ENCODE measurements at regions not wholly inside any gene's neighbourhood (a gene's known extent, or its start where the extent isn't known, plus 50 kb on each side); places are given as distances from the start of the nearest gene placed in this dataset.
"Not testable (repeated sequence)": the region's sequence is repeated elsewhere in the genome, so short reads cannot be mapped to it uniquely, and the experiment has no call there.

DNA sequence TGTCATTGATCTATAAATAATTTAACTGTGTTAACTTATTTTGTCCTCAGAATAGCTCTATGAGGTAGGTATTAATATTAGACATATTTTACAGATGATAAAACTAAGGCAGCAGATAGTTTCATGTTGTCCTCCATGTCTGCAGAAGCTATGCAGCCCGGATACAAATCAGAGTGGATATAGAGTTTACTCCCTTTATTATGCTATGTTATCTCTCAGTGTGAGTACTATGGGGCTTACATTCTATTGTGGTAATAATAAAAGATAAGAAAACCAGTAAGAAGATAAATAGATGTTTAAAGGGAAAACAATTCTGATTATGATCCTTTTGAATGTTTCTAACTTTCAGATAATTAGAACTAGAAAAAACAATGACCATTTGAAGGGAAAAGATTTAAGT lies 979.8 kb upstream of the CITED2 start:
- DNase-seq, result no peak

DNA sequence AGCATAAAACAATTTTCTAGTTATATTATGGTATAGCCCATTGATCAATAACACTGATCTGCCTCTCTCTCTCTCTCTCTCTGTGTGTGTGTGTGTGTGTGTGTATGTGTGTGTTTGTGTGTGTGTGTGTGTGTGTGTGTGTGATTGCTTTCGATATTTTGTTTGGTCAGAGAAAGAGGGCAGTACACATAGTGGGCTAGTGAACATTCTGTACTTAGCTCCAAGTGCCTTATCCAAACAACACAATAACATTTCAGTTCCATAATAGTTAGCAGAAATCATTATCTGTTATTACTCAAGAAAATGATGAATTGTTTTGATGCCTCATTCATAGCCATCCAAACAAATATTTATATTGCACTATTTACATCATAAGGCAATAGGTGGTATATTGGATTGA lies 979.1 kb upstream of the CITED2 start:
- no peak for DNase-seq

DNA sequence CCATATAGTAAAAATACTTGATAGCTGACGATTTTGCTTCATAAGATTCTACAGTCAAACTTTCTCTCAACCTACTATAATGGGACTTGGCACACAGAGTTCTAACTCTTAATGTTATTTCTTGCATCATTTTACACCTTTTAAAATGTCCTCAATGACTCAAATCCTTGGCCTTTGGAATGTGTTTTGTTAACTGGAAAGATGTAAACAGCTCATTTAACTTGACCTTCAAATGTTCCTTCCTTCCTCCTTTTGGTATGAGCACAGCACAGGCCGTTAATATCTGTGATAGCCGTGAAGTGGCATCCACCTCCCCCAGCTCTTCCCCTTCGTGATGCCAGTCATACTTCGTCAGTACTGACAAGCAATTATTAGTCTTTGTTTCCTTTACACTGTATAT lies 972.0 kb upstream of the CITED2 start:
- no peak for DNase-seq

DNA sequence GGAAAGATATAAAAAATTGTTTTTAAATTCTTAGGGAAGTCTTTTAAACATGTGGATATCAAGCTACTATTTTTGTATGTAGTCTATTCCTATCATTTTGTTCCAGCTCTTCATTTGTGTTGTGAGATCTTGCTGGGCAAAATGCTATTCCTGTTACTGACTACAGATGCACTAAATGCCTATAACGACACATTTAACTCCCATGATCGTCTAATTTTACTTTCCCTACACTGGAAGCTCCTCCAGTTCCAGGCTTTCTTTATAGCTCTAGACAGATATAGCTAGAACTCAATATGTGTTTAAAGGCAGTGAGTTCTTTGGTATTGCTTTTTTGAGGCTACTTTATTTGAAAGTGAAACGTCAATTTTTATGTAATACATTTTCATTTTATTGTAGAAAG lies 971.5 kb upstream of the CITED2 start:
- DNase-seq, result no peak

DNA sequence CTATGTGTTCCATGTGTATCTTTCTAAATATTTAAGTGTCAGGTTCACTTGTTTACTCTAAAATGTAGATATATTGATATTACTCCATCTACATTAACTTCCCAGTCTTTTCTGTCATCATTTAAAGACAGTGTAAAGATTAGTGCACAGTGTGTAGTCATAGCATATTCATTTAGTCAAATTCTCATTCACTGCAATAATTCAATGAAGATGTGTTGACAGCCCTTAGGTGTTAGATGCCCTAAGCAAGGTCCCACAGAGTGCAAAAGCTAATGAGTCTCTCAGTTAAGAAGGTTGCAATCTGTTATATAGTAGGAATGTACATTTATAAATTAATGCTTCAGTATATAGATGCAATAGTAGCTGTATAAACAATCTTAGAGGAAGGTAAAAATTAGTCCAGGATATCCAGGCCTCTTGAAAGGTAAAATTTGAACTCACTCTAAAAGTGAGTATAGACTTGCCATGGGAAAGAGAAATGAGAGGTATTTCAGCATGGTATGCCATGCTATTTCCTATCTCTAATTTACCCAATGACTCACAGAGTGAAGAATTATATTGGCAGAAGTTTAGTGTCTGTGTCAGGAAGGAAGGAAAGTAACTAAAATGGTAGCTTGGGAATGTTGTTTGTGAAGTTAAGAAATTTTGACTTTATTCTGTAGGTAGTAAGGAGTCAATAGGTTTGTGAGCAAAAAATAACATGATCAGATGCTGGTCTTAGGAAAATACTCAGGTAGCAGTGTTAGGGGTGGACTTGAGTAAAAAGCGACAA lies 969.9 kb upstream of the CITED2 start:
- DNase-seq, result no peak

DNA sequence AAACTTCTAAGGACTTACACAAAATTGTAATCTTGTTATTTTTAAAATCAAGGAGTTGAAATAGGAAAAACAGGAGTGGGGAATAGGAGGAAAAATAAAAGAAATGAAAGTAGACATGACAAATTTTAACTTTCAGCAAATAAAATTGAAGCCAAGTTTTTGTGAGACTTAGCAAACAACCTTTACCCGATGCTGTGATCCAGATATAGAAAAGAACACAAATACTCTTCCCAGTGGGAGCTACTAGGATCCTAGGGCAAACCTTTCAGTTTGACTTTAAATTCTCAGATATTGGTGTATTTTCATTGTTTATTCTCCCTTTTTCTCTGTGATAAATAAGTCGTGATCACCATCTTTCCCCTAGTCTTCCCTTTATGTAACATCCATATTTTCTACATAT lies 968.7 kb upstream of the CITED2 start:
- no peak for DNase-seq

DNA sequence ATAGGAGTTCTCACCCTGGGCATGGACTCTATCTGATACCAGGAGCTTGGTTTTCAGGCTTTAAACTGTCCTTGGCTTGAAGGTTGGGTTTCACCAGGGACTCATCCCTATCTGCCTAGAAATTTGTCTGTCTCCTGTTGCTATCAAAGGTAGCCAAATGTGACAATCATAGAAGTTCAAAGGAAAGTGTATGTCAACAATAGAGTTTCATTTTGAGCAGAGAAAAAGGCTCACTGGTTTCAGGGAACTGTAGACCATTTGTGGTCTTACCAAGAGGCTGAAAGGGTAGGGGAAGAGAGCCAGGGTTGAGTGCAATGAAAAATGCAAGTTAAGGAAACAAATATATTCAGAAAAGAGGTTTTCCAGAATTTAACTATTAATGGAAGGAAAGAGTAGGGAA lies 966.8 kb upstream of the CITED2 start:
- DNase-seq, result no peak

DNA sequence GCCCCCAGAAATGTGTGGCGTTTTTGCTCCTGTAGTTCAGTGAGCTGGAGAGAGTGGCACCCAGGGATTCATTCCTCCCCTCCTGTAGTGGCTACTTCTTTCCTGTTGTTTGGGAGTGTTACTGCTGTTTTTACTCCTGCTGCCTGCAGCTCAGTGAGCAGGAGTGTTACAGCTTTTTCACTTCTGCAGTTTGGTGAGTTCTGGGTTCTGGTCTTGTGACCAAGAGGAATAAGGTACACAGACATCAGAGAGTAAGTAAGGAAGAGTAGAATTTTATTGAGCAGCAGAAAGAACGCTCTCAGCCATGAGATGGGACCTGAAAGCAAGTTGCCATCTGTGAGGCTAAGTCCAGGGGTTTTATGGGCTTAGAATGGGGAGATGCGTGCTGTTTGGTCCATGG lies 966.3 kb upstream of the CITED2 start:
- no peak for DNase-seq

DNA sequence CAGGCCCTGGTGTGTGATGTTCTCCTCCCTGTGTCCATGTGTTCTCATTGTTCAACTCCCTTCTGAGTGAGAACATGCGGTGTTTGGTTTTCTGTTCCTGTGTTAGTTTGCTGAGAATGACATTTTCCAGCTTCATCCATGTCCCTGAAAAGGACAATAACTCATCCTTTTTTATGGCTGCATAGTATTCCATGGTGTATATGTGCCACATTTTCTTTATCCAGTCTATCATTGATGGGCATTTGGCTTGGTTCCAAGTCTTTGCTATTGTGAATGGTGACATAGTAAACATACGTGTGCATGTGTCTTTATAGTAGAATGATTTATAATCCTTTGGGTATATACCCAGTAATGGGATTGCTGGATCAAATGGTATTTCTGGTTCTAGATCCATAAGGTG lies 964.6 kb upstream of the CITED2 start:
- not testable (repeated sequence) for DNase-seq

DNA sequence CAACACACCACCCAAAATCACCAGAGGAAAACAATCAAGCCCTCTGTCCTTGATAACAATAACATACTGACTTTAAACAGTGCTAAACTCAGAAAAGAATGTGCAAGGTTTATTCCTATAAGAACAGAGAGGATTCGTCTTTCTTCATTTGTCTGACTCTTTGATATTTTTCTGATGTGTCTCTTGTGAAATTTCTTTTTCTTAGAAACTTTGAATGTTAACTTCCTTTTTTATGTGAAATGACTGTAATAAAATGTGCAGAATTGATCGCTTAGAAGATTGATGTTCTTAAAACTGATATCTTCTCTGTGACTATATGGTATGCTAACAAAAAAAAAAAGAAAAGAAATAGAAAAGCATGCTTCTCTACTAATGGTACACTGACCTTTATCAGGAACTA lies 947.4 kb upstream of the CITED2 start:
- no peak for DNase-seq

DNA sequence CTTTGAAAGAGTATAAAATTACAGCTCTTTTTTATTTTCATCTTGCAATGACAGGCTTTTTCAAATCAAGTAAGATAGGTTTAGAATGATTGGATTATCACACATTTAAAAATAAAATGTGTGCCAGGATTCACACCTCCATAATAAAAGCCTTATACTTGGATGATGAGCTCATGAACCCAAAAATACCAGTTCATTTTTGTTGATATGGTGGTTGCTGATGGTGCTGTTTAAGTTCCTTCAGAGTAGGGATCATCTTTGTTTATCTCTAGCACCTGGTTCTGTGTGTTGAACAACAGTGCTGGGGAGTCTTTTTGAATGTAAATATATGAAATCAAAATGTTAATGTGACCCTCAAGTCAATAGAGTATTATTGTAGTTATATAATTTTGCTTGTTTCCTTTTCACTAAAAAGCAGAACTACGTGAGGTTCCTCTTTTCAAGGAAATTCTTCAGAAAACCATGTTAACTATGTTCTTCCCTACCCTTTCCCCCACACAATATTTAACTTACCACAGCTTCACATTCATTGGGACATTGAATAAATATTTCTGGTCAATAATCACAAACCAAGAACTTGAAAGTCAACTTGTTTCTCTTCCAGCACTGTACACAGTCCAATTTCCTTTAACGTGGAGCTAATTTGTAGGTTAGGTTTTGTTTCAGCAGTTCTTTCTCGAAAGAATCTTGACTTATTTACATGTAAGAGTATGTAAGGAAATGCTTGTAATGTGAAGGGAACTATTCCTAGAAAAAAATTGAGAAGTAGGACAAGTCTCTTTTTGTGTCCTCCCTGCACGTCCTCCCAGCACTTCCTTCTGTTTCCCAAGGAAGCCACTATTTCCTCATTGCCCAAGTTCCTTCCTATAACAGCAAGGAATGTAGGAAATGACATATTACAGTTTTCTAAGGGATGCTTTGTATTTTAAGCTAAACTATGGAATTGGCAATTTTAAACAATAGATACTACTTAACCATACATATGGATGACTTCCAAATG lies 945.9 kb upstream of the CITED2 start:
- DNase-seq, result no peak

DNA sequence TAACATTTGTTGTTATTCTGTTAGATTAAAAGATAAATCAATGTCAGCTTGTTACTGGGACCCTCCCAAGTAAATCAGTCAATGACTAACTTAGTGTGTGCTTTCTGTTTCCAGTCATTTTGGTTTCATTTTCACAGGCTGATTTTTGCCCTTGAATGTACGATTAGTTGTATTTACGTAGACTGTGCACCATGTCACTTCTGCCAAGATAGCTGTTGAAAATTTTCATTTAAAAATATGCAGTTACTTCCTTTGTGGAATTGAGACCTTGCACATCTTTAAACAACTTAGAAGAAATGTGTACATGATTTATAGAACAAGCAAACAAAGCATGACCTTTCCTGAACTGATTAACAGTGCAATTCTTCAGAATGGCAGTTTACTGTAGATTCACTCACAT lies 944.8 kb upstream of the CITED2 start:
- DNase-seq, result no peak

DNA sequence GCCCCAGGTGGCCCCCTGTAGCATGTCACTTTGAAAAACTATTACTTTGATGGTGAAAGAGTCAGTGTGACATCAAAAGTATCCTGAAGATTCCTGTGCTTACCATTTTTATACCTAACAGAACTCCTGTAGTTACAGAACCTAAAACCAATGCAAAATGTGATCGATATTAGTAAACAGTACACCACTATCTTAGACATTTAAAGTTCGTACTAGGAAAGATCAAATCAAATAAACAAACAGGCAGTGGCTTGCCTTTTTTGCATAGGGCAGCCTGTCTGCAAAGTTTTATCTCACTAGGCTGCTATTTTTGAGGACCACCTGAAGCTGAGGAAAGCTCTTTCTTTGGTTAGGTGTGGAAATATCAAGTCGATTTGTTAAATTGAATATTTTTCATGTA lies 944.0 kb upstream of the CITED2 start:
- DNase-seq, result no peak

DNA sequence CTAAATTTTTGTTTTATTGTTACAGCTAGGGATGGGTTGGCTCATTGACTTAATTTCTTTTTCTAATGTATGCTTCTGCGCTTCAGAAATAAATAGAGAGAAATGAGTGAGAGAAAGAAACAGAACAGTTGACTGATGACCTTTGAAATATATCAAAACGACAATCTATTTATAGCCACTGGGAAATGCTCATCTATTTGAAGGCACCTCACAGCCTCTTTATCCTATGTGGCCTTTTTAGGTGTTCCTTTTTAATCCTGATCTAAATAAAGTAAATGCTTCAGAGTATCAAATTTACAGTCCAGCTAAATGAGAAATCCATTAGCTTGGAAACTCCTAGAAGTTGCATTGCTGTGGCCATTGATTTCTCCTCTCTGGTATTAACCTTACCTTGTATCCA lies 943.5 kb upstream of the CITED2 start:
- DNase-seq, result no peak

DNA sequence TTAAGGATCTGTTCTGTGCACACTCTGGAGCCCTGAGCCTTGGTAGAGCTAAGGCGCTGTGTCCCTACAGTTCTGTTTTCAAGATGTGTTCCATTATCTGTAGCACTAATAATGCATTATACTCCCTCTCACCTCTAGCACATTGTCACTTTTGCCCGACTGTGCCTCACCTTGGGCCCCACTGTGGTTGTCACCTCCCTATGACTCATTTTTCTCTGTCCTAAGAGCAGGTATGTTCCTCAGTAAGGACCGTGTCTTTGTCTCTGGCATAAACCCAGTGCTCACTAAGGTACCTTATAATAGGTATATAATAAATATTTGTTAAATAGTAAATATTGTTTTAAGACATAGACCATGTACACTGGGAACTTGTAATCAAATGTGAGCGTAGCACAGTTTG lies 942.5 kb upstream of the CITED2 start:
- no peak for DNase-seq

DNA sequence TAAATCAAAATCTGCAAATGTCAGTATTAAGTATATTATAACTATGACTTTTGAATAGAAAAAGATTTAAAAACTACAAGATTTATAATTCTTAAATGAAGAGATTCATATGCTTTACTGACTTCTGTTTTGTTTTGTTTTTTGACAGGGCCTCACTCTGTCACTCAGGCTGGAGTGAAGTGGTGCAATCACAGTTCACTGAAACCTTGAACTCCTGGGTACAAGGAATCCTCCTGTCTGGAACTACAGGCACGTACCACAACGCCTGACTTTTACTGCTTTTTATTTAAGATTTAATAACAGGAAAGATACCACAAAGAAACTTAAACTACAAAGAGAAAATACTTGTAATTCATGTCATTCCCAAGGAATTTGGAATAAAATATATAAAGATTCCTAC lies 940.2 kb upstream of the CITED2 start:
- DNase-seq, result no peak

DNA sequence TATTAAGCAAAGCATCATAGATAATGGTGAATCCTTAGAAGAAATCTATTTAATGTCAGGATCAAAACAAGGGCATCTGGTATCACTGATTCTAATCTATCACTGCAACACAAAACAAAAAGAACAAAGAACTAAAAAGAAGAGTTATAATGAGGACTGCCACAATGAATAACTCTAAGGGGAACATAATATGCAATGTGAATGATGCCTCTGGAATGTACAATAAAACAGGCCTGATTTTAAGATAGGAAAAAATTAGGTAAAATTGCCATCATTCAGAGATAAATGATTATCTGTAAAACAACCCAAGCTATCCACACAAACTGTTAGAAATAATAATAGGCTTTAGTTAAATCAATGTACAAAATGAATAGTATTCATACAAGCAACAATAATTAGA lies 936.7 kb upstream of the CITED2 start:
- no peak for DNase-seq

DNA sequence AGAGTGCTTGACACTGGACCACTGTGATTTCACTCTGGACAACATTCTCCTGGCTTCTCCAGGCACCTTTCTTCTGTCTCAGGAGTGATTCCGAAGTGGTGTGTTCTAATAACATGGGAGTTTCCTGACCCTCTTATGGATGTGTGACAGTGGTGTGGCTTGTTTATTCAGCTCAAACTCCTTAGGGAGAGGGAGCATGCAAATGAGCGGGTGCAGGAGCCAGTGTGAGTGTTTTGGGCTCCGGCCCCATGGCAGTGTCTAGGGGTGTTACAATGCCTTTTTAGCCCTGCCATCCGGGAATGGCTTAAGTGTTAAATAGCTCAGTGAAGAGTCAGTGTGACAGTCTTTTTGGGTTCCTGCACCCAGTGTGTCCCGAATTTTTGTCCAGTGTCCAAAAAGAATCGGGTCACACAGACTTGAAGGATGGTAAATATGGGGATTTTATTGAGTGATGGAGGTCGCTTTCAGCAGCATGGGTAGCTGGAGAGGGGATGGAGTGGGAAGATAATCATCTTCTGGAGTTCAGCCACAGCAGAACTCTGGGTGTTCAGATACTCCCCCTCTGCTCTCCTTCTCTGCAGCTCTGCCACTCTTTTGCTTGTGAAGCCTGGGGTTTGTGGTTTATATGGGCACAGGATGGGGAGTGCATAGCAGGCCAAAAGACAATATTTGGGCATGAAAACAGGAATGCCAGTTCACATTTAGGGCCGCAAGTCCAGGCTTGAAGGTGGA lies 928.9 kb upstream of the CITED2 start:
- DNase-seq, result no peak

DNA sequence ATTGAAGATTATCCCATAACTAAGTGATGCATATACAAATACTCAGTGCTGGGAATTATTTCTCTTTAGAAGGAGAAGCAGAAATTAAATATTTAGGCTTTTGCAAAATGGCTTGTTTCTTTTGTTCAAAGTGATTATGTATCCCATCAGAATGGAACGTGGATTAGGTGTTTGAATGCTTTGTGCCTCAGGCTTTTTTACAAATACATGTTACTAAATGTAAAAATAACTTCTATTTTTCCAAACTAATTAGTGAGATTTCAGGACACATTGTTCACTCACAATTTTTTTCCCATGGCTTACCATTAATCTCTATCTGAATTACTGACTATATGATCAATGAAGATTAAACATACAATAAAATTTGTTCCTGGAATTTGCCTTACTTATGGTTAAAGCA lies 925.9 kb upstream of the CITED2 start:
- no peak for DNase-seq

DNA sequence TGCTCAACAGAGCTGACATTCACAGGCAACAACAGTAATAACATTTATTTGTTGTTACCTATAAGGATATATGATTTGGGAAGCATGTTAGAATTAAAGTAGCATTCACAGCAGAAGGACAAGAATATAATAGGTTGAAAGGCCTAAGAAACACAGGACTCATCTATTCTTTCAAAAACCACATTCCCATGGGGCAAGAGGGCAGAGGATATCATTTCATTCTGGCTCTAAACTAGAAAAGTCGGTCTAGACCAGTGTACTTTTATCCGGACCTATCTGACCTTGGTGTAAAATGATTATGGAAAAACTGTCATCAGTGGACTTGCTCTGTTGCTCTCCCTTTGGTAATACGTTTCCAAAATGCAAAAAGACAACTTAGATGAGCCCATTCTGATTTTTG lies 914.7 kb upstream of the CITED2 start:
- no peak for DNase-seq

DNA sequence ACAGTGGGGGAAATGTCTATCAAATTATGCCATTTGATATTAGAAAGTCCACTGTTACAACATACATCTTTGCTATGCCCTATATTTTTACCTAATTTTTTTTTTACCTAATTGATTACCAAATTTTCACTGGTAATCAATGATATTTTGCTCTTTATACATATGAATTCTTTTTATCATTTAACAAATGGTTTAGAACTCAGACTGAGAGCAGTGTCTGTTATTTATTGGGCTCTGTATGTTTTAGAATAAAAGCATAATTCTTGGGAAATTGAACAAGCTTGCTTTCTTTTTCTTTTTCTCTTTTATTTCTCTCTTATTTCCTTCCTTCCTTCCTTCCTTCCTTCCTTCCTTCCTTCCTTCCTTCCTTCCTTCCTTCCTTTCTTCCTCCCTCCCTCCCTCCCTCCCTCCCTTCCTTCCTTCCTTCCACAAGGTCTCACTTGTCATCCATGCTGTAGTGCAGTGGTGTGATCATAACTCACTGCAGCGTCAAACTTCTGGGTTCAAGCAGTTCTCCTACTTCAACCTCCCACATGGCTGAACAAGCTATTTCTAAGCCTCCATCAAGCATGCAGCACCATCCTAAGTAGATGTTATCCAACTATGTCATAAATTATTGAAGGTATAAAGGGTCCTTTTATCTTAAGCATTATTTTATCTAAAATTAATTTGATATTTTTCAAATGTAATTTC lies 911.7 kb upstream of the CITED2 start:
- no peak for DNase-seq

DNA sequence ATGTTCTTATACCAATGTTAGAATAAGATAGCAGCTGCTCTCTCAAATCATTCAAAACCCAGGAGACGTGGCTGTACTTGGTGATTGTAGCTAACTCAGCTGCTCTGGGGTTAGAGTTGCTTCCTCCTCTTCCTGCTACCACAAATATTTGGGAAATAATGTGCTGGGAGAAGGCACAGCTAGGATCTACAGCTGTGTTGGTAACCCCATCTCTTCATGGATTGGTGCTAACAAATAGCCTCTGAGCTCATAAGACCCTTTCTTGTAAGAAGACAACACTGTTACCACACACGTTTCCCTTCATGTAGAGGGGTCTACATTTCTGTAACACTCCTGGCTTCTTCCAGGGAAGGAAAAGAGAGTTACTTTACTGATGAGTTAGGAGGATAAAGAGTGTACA lies 911.0 kb upstream of the CITED2 start:
- no peak for DNase-seq

DNA sequence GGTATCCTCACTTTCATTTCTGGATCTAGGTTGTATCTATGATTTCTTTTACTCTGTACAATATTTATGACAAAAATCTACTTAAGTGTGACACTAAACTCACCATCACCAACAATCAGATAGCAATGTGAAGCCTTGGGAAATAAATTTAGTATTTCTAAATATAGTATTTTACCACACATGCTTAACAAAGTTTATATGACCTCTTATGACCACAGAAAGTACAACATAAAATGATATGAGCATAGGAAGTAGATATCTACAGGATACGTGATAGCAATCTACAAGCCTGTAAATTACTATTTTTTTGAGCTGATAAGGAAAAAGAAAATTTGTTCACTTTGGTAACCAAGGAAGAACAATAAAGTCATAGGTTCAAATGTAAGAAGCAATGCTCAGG lies 910.4 kb upstream of the CITED2 start:
- DNase-seq, result no peak

Data from SHP77 (cell line).